Endothelial cell of umbilical vein (primary cell): ENCODE measurements at regions not wholly inside any gene's neighbourhood (a gene's known extent, or its start where the extent isn't known, plus 50 kb on each side); places are given as distances from the start of the nearest gene placed in this dataset.

Experiments
- BruUV-seq: library from RNA; stranded (reverse); fragments of 400-500 nt; replicated peaks from 2 replicates; lab custom pipeline; 2021; lab: Mats Ljungman, UMichigan
- CTCF ChIA-PET: fragments of 300-600, 350-600 bp; sonication (Branson Sonifier 250); formaldehyde crosslinking; loops from one replicate; lab custom pipeline; 2021; ENCODE audit warnings: antibody characterized with exemption, inconsistent platforms; lab: Charles Lee
- POLR2A ChIA-PET: fragments of 300-600, 350-600 bp; sonication (Branson Sonifier 250); formaldehyde crosslinking; loops from one replicate; lab custom pipeline; 2021; ENCODE audit warnings: antibody characterized with exemption, inconsistent platforms; lab: Charles Lee
- DNase-seq: peaks from one replicate; pipeline ENCODE4 v3.0.0-alpha.2; 2011; ENCODE audit warnings: low read depth, low spot score
- FAIRE-seq: peaks from 2 replicates; lab custom pipeline; 2011; peaks lifted over from hg19 to GRCh38; lab: Jason Lieb, UNC
- H2AFZ ChIP-seq: 2 replicates; pipeline ENCODE4 v1.6.0; 2012; ENCODE audit warnings: low read depth, low read length, control low read depth, inconsistent platforms
- H3K27ac ChIP-seq: 2 replicates; pipeline ENCODE4 v1.5.1; 2011; ENCODE audit warnings: low read depth, mild to moderate bottlenecking, control low read depth, low read length, moderate library complexity; ENCODE audit not compliant: insufficient read depth
- H3K27me3 ChIP-seq, 2 experiments: 2 replicates each; pipeline versions ENCODE4 v1.6.0 to v1.6.1; 2011; ENCODE audit warnings: low read length in 2 of 2, mixed read lengths in 1 of 2; ENCODE audit not compliant: control insufficient read depth in 2 of 2, insufficient read depth in 2 of 2
- H3K36me3 ChIP-seq, 2 experiments: 2 replicates in 1 of 2; 3 replicates in 1 of 2; pipeline ENCODE4 v1.5.1; 2011; ENCODE audit warnings: low read length in 2 of 2, mild to moderate bottlenecking in 1 of 2, moderate library complexity in 1 of 2; ENCODE audit not compliant: control insufficient read depth in 2 of 2, insufficient read depth in 2 of 2; ENCODE audit errors: extremely low read depth in 1 of 2
- H3K4me1 ChIP-seq: 3 replicates; pipeline ENCODE4 v1.5.1; 2011; ENCODE audit warnings: mild to moderate bottlenecking, low read length; ENCODE audit not compliant: control insufficient read depth, insufficient read depth; ENCODE audit errors: extremely low read depth
- H3K4me2 ChIP-seq: 2 replicates; pipeline ENCODE4 v1.6.1; 2011; ENCODE audit warnings: low read length, control low read depth, mixed read lengths; ENCODE audit not compliant: insufficient read depth
- H3K4me3 ChIP-seq, 3 experiments: fragments of 200-600 bp in 1 of 3; sonication (generic), shearing (Covaris generic) in 1 of 3; replicated peaks in 1 of 3; 2 replicates each; pipeline ENCODE4 v1.5.1; 2011 to 2016; ENCODE audit warnings: control low read depth in 3 of 3, low read length in 3 of 3, mild to moderate bottlenecking in 2 of 3, inconsistent platforms in 1 of 3, low read depth in 1 of 3, moderate library complexity in 1 of 3; ENCODE audit not compliant: insufficient read depth in 1 of 3
- H3K79me2 ChIP-seq: 2 replicates; pipeline ENCODE4 v1.6.0; 2012; ENCODE audit warnings: low read length, inconsistent platforms; ENCODE audit not compliant: control insufficient read depth, insufficient read depth
- H3K9ac ChIP-seq: replicated peaks from 2 replicates; pipeline ENCODE3; 2011; ENCODE audit warnings: low read length, control low read depth; ENCODE audit not compliant: insufficient read depth; ENCODE audit errors: extremely low read depth
- H3K9me1 ChIP-seq: replicated peaks from 3 replicates; pipeline ENCODE4 v1.6.0; 2011; ENCODE audit warnings: mild to moderate bottlenecking, low read length; ENCODE audit not compliant: control insufficient read depth, insufficient read depth; ENCODE audit errors: extremely low read depth
- H3K9me3 ChIP-seq: replicated peaks from 2 replicates; pipeline ENCODE4 v1.5.1; 2012; ENCODE audit warnings: low read length, inconsistent platforms; ENCODE audit not compliant: control insufficient read depth, insufficient read depth
- H4K20me1 ChIP-seq: replicated peaks from 2 replicates; pipeline ENCODE3; 2011; ENCODE audit warnings: mild to moderate bottlenecking, low read length; ENCODE audit not compliant: control insufficient read depth, insufficient read depth; ENCODE audit errors: extremely low read depth
- CTCF ChIP-seq, 2 donors: IDR thresholded peaks; 1 replicate in 1 of 2; 2 replicates in 1 of 2; pipeline ENCODE4 v1.5.1; 2011; ENCODE audit warnings: low read length in 2 of 2, mild to moderate bottlenecking in 2 of 2, moderate library complexity in 2 of 2, control low read depth in 1 of 2, inconsistent platforms in 1 of 2, low read depth in 1 of 2; ENCODE audit not compliant: insufficient read depth in 1 of 2; ENCODE audit errors: extremely low read depth in 1 of 2
- EZH2 ChIP-seq: IDR thresholded peaks from 2 replicates; pipeline ENCODE4 v1.6.1; 2012; ENCODE audit warnings: borderline replicate concordance, low read depth, mild to moderate bottlenecking, moderate library complexity, low read length, inconsistent platforms; ENCODE audit not compliant: severe bottlenecking
- FOS ChIP-seq: IDR thresholded peaks from 2 replicates; pipeline ENCODE4 v1.6.1; 2011; ENCODE audit warnings: mild to moderate bottlenecking, low read length, moderate library complexity, borderline replicate concordance; ENCODE audit not compliant: insufficient read depth
- GATA2 ChIP-seq: IDR thresholded peaks from 2 replicates; pipeline ENCODE4 v1.7.0; 2011; ENCODE audit warnings: low read depth, mild to moderate bottlenecking, moderate library complexity, mixed read lengths, low read length; ENCODE audit not compliant: insufficient read length, insufficient read depth
- JUN ChIP-seq: IDR thresholded peaks from 2 replicates; pipeline ENCODE4 v1.6.1; 2011; ENCODE audit warnings: borderline replicate concordance, low read depth; ENCODE audit not compliant: insufficient read length, insufficient read depth
- MYC ChIP-seq: IDR thresholded peaks from one replicate; pipeline ENCODE4 v1.6.1; 2011; ENCODE audit warnings: mild to moderate bottlenecking, low read depth, low read length
- POLR2A ChIP-seq: IDR thresholded peaks from 2 replicates; pipeline ENCODE4 v1.6.1; 2012; ENCODE audit warnings: low read depth, mild to moderate bottlenecking, control low read depth, low read length
- POLR2AphosphoS5 ChIP-seq: IDR thresholded peaks from 2 replicates; pipeline ENCODE4 v1.6.1; 2012; ENCODE audit warnings: low read depth, mild to moderate bottlenecking, control low read depth, low read length, moderate library complexity; ENCODE audit not compliant: insufficient read depth
- dilution Hi-C: fragments of 300-500 bp; cut with MboI; formaldehyde crosslinking; loops from one replicate; pipeline ENCODE4 v1.15.0; 2019; ENCODE audit warnings: low sequenced_read_pairs; ENCODE audit not compliant: extremely low pct_ligation_motif_present
- intact Hi-C: fragments of 100-400 bp; cut with micrococcal nuclease; formaldehyde crosslinking; loops from one replicate; pipeline ENCODE4 v1.10.0; 2022
- TF ChIP-seq, protein P1 (sequence below): IDR thresholded peaks from 2 replicates; pipeline ENCODE4 v1.6.1; 2011; ENCODE audit not compliant: insufficient read depth, insufficient read length

DNA sequence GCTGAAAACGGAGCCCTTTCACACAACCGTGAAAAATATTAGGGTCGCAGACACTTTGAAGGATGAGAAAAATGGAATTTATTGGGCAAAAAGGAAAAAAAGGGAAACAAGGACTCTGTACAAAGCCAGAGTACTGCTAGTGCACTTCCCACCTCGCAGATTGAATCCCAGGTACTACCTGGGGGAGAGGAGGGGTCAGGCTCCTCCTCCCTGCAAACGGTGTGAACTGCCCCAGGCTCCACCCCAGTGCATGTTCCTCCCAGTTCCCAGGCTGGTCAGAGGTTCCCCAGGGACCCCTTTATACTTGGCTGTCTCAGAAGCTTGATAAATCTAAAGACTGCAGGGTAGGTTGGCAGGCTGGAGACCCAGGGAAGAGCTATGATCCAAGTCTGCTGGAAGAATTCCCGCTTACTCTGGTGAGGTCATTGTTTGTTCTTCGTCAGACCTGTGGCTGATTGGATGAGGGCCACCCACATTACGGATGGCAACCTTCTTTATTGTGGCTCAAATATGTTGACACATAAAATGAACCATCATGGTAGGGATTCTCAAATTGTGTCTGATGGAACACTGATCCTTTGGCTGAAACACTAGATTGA is 290.4 kb upstream of the POU3F3 start:
- dilution Hi-C loops (no loop called here), intact Hi-C loops (no loop called here)
- H3K4me3 ChIP-seq, result no peak overlapping the region
- CTCF ChIA-PET, result no interaction called here
- H3K27me3 ChIP-seq, result no peaks in the 10 kb centered on the region
- no peaks in the 10 kb centered on the region for H3K9me1 ChIP-seq
- DNase-seq (no peak), FAIRE-seq (no peak)
- peaks cover 8% of the 10 kb centered on the region for H3K9me3 ChIP-seq
- H2AFZ ChIP-seq, result no peak overlapping the region
- no peaks in the 10 kb centered on the region for H4K20me1 ChIP-seq
- H3K9ac ChIP-seq, result no peak overlapping the region
- POLR2A ChIA-PET, result no interaction called here
- no peaks in the 10 kb centered on the region for H3K36me3 ChIP-seq
- no peak for TF ChIP-seq EZH2
- no peak for TF ChIP-seq GATA2
- TF ChIP-seq MYC, result no peak
- no peak for TF ChIP-seq FOS
- no peak for TF ChIP-seq JUN
- no peak for TF ChIP-seq CTCF (IDR thresholded peaks at IDR 0.05; ENCODE audit: extremely low read depth in 1 of 2, insufficient read depth in 1 of 2, low read depth in 1 of 2, low read length in 2 of 2)
- TF ChIP-seq, protein P1, sequence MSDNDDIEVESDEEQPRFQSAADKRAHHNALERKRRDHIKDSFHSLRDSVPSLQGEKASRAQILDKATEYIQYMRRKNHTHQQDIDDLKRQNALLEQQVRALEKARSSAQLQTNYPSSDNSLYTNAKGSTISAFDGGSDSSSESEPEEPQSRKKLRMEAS, result no peak
- TF ChIP-seq POLR2A, result no peak
- no peak for TF ChIP-seq POLR2AphosphoS5
- H3K4me1 ChIP-seq, result no peaks in the 10 kb centered on the region
- H3K79me2 ChIP-seq, result no peaks in the 10 kb centered on the region
- no peak overlapping the region for H3K27ac ChIP-seq
- BruUV-seq, result no TSS peak
- H3K4me2 ChIP-seq, result no peak overlapping the region
